ENCODE measurements at regions not wholly inside any gene's neighbourhood (a gene's known extent, or its start where the extent isn't known, plus 50 kb on each side); places are given as distances from the start of the nearest gene placed in this dataset.

- TF ChIP-seq CTCF (IDR thresholded peaks at IDR 0.05; ENCODE audit: low read depth, low read length) (no peak), EZH2phosphoT487 (IDR thresholded peaks at IDR 0.05; ENCODE audit: low read depth) (no peak)
Observed at GRCh38 chr1:229841230-229841629, 215.2 kb downstream of the URB2 start.

Measured in OCI-LY3 (cell line).